Spleen (tissue), 7 donors: ENCODE measurements at regions not wholly inside any gene's neighbourhood (a gene's known extent, or its start where the extent isn't known, plus 50 kb on each side); places are given as distances from the start of the nearest gene placed in this dataset.

Source experiments
- POLR2A ChIP-seq, 3 donors: fragments of 450-650 bp; IDR thresholded peaks; one replicate each; pipeline ENCODE4 v1.5.1; 2017; ENCODE audit warnings: antibody characterized with exemption in 3 of 3, mild to moderate bottlenecking in 1 of 3
- TF ChIP-seq, protein P1 (sequence below), 11 experiments: fragments of 200-600 bp in 7 of 11; fragments of 450-650 bp in 4 of 11; sonication (generic) in 4 of 11; IDR thresholded peaks in 8 of 11; conservative IDR thresholded peaks in 3 of 11; 1 replicate in 7 of 11; 2 replicates in 4 of 11; pipeline versions ENCODE4 v1.4.0 to v1.8.0; 2016 to 2021; ENCODE audit warnings: antibody characterized with exemption in 11 of 11, inconsistent platforms in 4 of 11, mild to moderate bottlenecking in 1 of 11
- donor health status: DM: no; HTN: no; CAD: no; lungs with moderate emphysema.
- donor health status: DM: no; HTN: no; CAD: no.
- donor health status: DM: no; HTN: no; CAD: no.

DNA sequence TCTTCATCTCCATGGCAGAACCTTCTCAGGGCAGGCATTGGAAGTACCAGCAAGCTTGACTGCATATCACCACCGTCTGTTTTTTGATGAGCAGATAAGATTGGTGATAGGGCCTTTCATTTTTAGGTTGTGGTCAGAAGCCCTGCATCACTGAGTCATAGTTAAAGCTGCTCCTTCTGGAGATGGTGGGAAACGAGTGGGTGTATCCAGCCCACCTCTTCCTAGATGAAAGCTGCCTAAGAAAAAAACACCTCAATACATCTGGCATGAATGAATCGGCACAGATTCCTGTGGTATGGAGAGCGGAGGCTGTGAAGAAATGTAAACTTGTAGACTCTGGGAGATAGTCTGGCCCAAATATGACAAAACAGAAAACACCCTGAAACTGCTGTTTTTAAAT lies 248.7 kb upstream of the EGLN3 start:
- TF ChIP-seq, protein P1, sequence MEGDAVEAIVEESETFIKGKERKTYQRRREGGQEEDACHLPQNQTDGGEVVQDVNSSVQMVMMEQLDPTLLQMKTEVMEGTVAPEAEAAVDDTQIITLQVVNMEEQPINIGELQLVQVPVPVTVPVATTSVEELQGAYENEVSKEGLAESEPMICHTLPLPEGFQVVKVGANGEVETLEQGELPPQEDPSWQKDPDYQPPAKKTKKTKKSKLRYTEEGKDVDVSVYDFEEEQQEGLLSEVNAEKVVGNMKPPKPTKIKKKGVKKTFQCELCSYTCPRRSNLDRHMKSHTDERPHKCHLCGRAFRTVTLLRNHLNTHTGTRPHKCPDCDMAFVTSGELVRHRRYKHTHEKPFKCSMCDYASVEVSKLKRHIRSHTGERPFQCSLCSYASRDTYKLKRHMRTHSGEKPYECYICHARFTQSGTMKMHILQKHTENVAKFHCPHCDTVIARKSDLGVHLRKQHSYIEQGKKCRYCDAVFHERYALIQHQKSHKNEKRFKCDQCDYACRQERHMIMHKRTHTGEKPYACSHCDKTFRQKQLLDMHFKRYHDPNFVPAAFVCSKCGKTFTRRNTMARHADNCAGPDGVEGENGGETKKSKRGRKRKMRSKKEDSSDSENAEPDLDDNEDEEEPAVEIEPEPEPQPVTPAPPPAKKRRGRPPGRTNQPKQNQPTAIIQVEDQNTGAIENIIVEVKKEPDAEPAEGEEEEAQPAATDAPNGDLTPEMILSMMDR (IDR thresholded peaks at IDR 0.05 in 8 of 11, conservative IDR thresholded peaks at IDR 0.05 in 3 of 11): no peak
- no peak for TF ChIP-seq POLR2A (IDR thresholded peaks at IDR 0.05)
